ENCODE measurements at regions not wholly inside any gene's neighbourhood (a gene's known extent, or its start where the extent isn't known, plus 50 kb on each side); places are given as distances from the start of the nearest gene placed in this dataset.

- no peak for DNase-seq (ENCODE audit: low spot score)
These were observed 77.1 kb upstream of the EPHA5 start for GRCh38 chr4:65747386-65747785.

- DNase-seq (ENCODE audit: low spot score), result no peak
These were observed 67.8 kb upstream of the EPHA5 start for GRCh38 chr4:65738134-65738533.

- no peak for DNase-seq (ENCODE audit: low spot score)
These were observed 67.4 kb upstream of the EPHA5 start for GRCh38 chr4:65737672-65738071.

- no peak for DNase-seq (ENCODE audit: low spot score)
These were observed 54.7 kb upstream of the EPHA5 start for GRCh38 chr4:65724973-65725372.
